Breast epithelium (tissue), 4 donors: ENCODE measurements at regions not wholly inside any gene's neighbourhood (a gene's known extent, or its start where the extent isn't known, plus 50 kb on each side); places are given as distances from the start of the nearest gene placed in this dataset.

Experiments used
- DNase-seq, 2 donors: peaks; one replicate each; pipeline ENCODE4 v3.0.0-alpha.2; 2019; ENCODE audit warnings: low spot score in 2 of 2
- H3K27ac ChIP-seq, 2 donors: fragments of 200-600 bp; sonication (generic) in 1 of 2; one replicate each; pipeline ENCODE4 v1.5.1; 2016 to 2019; ENCODE audit warnings: mild to moderate bottlenecking in 1 of 2
- H3K27me3 ChIP-seq, 2 donors: fragments of 200-600 bp; sonication (generic) in 1 of 2; one replicate each; pipeline versions ENCODE4 v1.5.1 to v1.6.0; 2017 to 2019; ENCODE audit warnings: control low read depth in 1 of 2, mild to moderate bottlenecking in 1 of 2
- H3K36me3 ChIP-seq: fragments of 200-600 bp; one replicate; pipeline ENCODE4 v1.5.1; 2019
- H3K4me1 ChIP-seq, 2 donors: fragments of 200-600 bp; sonication (generic); one replicate each; pipeline ENCODE4 v1.5.1; 2016 to 2019; ENCODE audit warnings: control low read depth in 1 of 2
- H3K4me3 ChIP-seq, 3 donors: fragments of 200-600 bp; sonication (generic); 1 replicate in 2 of 3; 2 replicates in 1 of 3; pipeline ENCODE4 v1.5.1; 2016 to 2019; ENCODE audit warnings: mild to moderate bottlenecking in 3 of 3, moderate library complexity in 2 of 3
- H3K9me3 ChIP-seq, 2 donors: fragments of 200-600 bp; sonication (generic) in 1 of 2; one replicate each; pipeline ENCODE4 v1.5.1; 2016 to 2019; ENCODE audit warnings: control low read depth in 1 of 2
- POLR2A ChIP-seq: fragments of 450-650 bp; IDR thresholded peaks from one replicate; pipeline ENCODE4 v1.6.1; 2016; ENCODE audit warnings: antibody characterized with exemption, mild to moderate bottlenecking, moderate library complexity
- POLR2AphosphoS5 ChIP-seq, 3 donors: sonication (generic); formaldehyde crosslinking; IDR thresholded peaks; one replicate each; pipeline ENCODE4 v1.6.1; 2017; ENCODE audit warnings: antibody characterized with exemption in 3 of 3
- intact Hi-C: fragments of 100-400 bp; cut with DNase I; formaldehyde crosslinking; loops from one replicate; pipeline ENCODE4 v1.15.1; 2023; ENCODE audit warnings: low total_unique reads
- TF ChIP-seq, protein P1 (sequence below), 3 donors: fragments of 450-650 bp; IDR thresholded peaks; one replicate each; pipeline ENCODE4 v1.5.1; 2016 to 2017; ENCODE audit warnings: antibody characterized with exemption in 3 of 3, mild to moderate bottlenecking in 3 of 3, moderate library complexity in 3 of 3

DNA sequence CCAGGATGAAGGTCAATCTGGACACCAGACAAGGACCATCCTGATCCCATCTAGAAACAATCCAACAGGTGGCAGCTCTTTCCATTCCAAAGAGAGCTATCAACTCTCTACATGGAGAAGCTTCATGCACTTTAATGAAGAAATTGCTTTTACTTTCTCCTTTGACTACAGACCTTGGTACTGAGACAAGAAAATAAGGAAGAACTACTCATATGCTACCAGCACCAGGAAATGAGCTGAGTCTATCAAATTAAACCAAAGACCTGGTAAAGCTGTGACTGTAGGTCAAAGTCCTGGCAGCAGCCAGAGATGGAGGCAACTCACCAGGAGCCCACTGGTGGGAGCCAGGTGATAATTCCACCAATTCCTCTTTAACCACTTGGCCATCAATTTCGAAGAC lies 64.3 kb upstream of the LRRC8B start:
- intact Hi-C loops = no loop called here
- Histone ChIP-seq H3K4me3 (no peak overlapping the region), H3K27ac (no peak overlapping the region), H3K27me3 (no peaks in the 10 kb centered on the region), H3K9me3 (no peaks in the 10 kb centered on the region), H3K4me1 (no peaks in the 10 kb centered on the region), H3K36me3 (no peaks in the 10 kb centered on the region)
- TF ChIP-seq POLR2AphosphoS5 (IDR thresholded peaks at IDR 0.05) = no peak
- DNase-seq = no peak

DNA sequence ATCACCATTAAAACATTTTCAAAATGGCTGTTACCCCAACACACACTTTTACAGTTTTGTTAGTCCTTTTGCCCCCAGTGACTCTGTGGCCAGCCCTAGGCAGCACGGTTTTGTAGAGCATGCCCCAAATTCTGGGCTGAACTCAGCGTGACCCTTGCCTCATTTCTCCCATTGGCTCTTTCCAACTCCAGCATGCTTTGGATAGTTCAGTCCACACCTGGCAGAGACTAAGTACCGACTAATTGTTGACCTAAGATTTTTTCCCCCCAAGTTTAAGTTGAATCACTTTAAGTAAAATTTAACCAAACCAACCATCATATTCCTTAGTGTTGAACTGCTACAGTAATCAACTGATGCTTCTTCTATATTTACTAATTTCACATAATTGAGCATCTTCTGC lies 62.4 kb upstream of the LRRC8B start:
- Histone ChIP-seq H3K4me1 (no peaks in the 10 kb centered on the region), H3K27ac (no peak overlapping the region), H3K9me3 (no peaks in the 10 kb centered on the region), H3K36me3 (no peaks in the 10 kb centered on the region), H3K27me3 (no peaks in the 10 kb centered on the region), H3K4me3 (no peak overlapping the region)
- no peak for TF ChIP-seq POLR2A
- TF ChIP-seq POLR2AphosphoS5 (IDR thresholded peaks at IDR 0.05) = no peak
- TF ChIP-seq, protein P1, sequence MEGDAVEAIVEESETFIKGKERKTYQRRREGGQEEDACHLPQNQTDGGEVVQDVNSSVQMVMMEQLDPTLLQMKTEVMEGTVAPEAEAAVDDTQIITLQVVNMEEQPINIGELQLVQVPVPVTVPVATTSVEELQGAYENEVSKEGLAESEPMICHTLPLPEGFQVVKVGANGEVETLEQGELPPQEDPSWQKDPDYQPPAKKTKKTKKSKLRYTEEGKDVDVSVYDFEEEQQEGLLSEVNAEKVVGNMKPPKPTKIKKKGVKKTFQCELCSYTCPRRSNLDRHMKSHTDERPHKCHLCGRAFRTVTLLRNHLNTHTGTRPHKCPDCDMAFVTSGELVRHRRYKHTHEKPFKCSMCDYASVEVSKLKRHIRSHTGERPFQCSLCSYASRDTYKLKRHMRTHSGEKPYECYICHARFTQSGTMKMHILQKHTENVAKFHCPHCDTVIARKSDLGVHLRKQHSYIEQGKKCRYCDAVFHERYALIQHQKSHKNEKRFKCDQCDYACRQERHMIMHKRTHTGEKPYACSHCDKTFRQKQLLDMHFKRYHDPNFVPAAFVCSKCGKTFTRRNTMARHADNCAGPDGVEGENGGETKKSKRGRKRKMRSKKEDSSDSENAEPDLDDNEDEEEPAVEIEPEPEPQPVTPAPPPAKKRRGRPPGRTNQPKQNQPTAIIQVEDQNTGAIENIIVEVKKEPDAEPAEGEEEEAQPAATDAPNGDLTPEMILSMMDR (IDR thresholded peaks at IDR 0.05) = no peak
- intact Hi-C loops = no loop called here
- DNase-seq = no peak

DNA sequence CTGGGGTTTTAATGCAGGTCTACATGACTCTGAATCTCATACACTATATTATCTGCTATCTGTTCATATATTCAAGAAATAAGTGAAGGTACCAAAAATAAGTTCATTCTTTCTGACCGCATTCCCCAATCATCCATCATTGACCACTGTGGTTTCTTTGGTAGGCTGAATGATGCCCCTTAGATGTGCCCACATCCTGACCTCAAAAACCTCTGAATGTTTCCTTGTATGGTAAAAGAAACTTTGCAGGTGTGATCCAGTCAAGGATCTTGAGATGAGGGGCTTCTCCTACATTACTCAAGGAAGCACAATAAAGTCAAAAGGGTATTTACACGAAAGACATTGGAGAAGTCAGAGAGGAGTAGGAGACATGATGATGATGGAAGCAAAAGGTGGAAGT lies 60.6 kb upstream of the LRRC8B start:
- Histone ChIP-seq H3K36me3 (no peaks in the 10 kb centered on the region), H3K4me1 (no peaks in the 10 kb centered on the region), H3K27me3 (no peaks in the 10 kb centered on the region), H3K27ac (no peak overlapping the region), H3K4me3 (no peak overlapping the region), H3K9me3 (no peaks in the 10 kb centered on the region)
- intact Hi-C loops = no loop called here
- DNase-seq = no peak
- TF ChIP-seq, protein P1 (IDR thresholded peaks at IDR 0.05) = no peak
- TF ChIP-seq POLR2AphosphoS5 (IDR thresholded peaks at IDR 0.05) = no peak
- TF ChIP-seq POLR2A = no peak

DNA sequence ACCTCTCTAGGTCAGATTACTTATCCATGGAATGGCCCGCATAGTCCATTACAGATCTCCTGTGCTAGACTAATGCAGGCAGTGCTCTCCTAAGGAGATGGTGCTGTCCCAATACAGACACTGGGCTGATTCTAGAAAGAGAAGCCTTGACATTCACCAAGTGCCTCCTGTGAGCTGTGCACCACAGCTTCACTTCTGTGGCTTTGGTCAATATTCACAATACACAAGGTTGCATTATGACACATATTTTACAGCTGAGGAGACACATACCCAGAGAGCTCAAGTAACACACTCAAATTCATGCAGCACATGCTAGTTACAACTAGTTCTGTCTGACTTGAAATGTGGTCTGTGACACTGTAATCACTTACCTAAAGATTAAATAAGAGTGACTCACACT lies 59.4 kb upstream of the LRRC8B start:
- Histone ChIP-seq H3K27ac (no peak overlapping the region), H3K4me1 (no peaks in the 10 kb centered on the region), H3K4me3 (no peak overlapping the region), H3K9me3 (no peaks in the 10 kb centered on the region), H3K27me3 (no peaks in the 10 kb centered on the region), H3K36me3 (no peaks in the 10 kb centered on the region)
- no peak for DNase-seq
- intact Hi-C loops = no loop called here
- TF ChIP-seq POLR2AphosphoS5 (IDR thresholded peaks at IDR 0.05) (no peak), POLR2A (no peak)
- TF ChIP-seq, protein P1 (IDR thresholded peaks at IDR 0.05) = no peak

DNA sequence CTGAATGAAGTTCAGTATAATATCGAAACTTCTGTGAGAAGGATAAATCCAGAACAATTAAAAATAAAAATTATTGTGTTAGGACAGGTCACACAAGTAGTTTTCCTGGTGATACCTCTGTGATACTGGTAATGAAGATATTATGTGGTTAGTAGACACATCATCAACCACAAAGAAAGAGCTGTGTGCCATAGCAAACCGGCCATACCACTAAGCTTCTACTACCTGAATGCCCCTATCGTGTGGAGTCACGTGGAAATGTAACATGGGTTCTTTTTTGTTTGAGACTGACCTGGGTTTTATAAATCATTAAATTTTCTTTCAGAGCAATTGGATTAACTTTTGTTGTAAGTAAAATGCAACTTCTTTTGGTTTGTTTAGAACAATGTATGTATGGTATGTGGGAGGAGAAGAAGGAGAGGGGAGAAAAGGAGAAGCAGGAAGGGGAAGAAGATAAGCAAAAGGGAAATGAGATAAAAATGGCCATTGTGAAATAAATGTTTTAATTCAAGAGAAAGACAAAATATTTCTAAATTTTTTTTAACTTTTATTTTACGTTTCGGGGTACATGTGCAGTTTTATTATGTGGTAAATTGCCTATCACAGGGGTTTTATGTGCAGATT lies 58.2 kb upstream of the LRRC8B start:
- intact Hi-C loops = no loop called here
- TF ChIP-seq, protein P1 (IDR thresholded peaks at IDR 0.05) = no peak
- TF ChIP-seq POLR2AphosphoS5 (IDR thresholded peaks at IDR 0.05) = no peak
- TF ChIP-seq POLR2A = no peak
- no peak overlapping the region for H3K4me3 ChIP-seq
- no peaks in the 10 kb centered on the region for H3K9me3 ChIP-seq
- H3K27me3 ChIP-seq = no peaks in the 10 kb centered on the region
- no peak overlapping the region for H3K27ac ChIP-seq
- DNase-seq = no peak
- H3K4me1 ChIP-seq = no peaks in the 10 kb centered on the region
- no peaks in the 10 kb centered on the region for H3K36me3 ChIP-seq

DNA sequence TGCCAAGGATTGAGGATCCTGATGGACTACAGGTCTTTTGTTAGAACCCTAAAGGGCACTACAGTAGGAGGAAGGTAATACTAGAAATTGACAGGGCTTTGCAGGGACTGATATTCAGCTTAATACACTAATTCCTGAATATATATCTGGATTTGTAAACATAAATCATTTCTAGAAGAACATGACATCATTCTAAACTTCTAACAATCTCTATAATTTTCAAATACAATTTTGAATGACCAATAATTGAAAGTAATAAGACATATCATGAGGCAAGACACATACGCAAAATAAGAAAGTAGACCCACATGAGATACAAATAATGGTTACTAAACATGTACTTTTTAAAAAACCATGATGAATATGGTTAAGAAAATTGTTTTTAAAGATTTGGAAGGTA lies 52.4 kb upstream of the LRRC8B start:
- no peak for DNase-seq
- no peaks in the 10 kb centered on the region for H3K4me1 ChIP-seq
- no peaks in the 10 kb centered on the region for H3K36me3 ChIP-seq
- no peaks in the 10 kb centered on the region for H3K27me3 ChIP-seq
- peaks cover 0 to 6% of the 10 kb centered on the region in 2 donors for H3K9me3 ChIP-seq
- intact Hi-C loops = no loop called here
- H3K27ac ChIP-seq = no peak overlapping the region
- H3K4me3 ChIP-seq = no peak overlapping the region
- TF ChIP-seq POLR2A (no peak), POLR2AphosphoS5 (IDR thresholded peaks at IDR 0.05) (no peak)
- TF ChIP-seq, protein P1 (IDR thresholded peaks at IDR 0.05) = no peak
